ENCODE measurements at regions not wholly inside any gene's neighbourhood (a gene's known extent, or its start where the extent isn't known, plus 50 kb on each side); places are given as distances from the start of the nearest gene placed in this dataset.
A peak's percentile ranks its signal among the peaks of the same experiment; 100 is the strongest.

DNA sequence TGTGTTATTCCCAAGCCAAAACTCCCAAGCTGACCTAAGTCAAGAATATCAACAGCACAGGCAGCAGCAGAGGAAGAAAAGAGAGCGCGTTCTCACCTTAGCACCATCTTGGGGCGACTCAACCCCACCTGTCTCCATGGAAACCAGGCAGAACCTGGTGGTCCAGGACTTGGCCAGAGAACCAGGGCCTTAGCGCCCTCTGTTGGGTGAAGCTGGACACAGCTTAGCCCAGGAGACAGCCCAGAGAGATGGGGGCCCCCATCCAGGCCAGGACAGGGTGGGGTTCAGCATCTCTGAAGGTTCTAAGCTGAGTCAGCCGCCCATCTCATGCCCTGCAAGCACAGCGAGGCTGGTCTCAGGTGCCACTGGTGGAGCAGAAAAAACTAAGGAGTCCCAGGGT is 60.1 kb upstream of the TMEM132E start:
- Mint-ChIP-seq H3K4me1 (no peaks in the 10 kb centered on the region), H3K4me3 (no peak overlapping the region), H3K9me3 (ENCODE audit: insufficient read depth) (no peaks in the 10 kb centered on the region), H3K27ac (no peak overlapping the region), H3K27me3 (peaks cover 26% of the 10 kb centered on the region)
- Histone ChIP-seq H3K9me3 (ENCODE audit: control extremely low read depth in 1 of 3, control insufficient read depth in 2 of 3, insufficient read depth in 1 of 3, low read length in 2 of 3) (no peaks in the 10 kb centered on the region), H3K9ac (ENCODE audit: low read length) (no peak overlapping the region), H2AFZ (ENCODE audit: insufficient read depth, low read depth, low read length, poor library complexity, severe bottlenecking) (no peak overlapping the region), H3K4me3 (ENCODE audit: control extremely low read depth in 1 of 5, extremely low read depth in 1 of 5, insufficient read depth in 1 of 5, low read depth in 2 of 5, low read length in 4 of 5) (no peak overlapping the region), H4K20me1 (ENCODE audit: control insufficient read depth, insufficient read depth, low read length, poor library complexity, severe bottlenecking) (no peaks in the 10 kb centered on the region), H3K4me2 (replicated peaks; ENCODE audit: low read depth, low read length, poor library complexity, severe bottlenecking) (no peak overlapping the region), H3K4me1 (ENCODE audit: control insufficient read depth in 2 of 2, insufficient read depth in 2 of 2, low read length in 2 of 2) (no peaks in the 10 kb centered on the region), H3K79me2 (ENCODE audit: control insufficient read depth, insufficient read depth, low read length) (no peaks in the 10 kb centered on the region), H3K36me3 (replicated peaks in 1 of 2; ENCODE audit: control extremely low read depth in 1 of 2, control insufficient read depth in 1 of 2, extremely low read depth in 1 of 2, insufficient read depth in 2 of 2, low read length in 1 of 2) (no peaks in the 10 kb centered on the region), H3K27ac (ENCODE audit: low read length in 2 of 2) (no peak overlapping the region), H3K27me3 (replicated peaks in 1 of 4; ENCODE audit: control extremely low read depth in 1 of 4, control insufficient read depth in 3 of 4, insufficient read depth in 4 of 4, low read length in 3 of 4) (peaks cover 0 to 6% (median 0%) of the 10 kb centered on the region in 4 experiments)
- DNase-seq (peak; percentile 9), ATAC-seq (ENCODE audit: low read depth) (no peak)
- intact Hi-C loops (cut with micrococcal nuclease), result no loop called here
- TF ChIP-seq, protein P1, sequence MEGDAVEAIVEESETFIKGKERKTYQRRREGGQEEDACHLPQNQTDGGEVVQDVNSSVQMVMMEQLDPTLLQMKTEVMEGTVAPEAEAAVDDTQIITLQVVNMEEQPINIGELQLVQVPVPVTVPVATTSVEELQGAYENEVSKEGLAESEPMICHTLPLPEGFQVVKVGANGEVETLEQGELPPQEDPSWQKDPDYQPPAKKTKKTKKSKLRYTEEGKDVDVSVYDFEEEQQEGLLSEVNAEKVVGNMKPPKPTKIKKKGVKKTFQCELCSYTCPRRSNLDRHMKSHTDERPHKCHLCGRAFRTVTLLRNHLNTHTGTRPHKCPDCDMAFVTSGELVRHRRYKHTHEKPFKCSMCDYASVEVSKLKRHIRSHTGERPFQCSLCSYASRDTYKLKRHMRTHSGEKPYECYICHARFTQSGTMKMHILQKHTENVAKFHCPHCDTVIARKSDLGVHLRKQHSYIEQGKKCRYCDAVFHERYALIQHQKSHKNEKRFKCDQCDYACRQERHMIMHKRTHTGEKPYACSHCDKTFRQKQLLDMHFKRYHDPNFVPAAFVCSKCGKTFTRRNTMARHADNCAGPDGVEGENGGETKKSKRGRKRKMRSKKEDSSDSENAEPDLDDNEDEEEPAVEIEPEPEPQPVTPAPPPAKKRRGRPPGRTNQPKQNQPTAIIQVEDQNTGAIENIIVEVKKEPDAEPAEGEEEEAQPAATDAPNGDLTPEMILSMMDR (IDR thresholded peaks at IDR 0.05), result peak; percentile 29
- TF ChIP-seq EZH2 (IDR thresholded peaks at IDR 0.05; ENCODE audit: borderline replicate concordance, insufficient read depth, low read depth, low read length, poor library complexity, severe bottlenecking), result no peak
- 28% methylated on average over 4 of the region's 6 CpGs for WGBS (ENCODE audit: insufficient coverage)
- POLR2A ChIA-PET, result no interaction called here
- CTCF ChIA-PET, result no interaction called here

DNA sequence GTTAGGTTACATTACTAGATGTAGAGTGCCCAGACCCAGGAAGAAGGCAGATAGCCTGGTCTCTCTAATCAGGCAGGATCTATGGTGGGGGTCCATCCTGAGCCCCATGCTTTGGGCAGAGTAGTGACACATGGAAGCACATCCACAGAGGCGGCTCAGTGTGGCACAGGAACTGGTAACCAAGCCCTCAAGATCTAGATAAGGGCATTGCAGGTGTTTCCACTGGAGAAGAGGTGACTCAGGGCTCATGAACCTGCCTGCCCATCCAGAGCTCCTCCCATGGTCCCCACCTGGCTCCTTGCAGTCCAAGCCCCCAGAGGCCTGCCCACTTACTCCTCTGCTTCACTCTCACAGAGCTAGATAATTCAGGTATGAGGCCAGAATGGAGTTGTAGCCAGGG is 62.0 kb upstream of the TMEM132E start:
- no peaks in the 10 kb centered on the region for H4K20me1 ChIP-seq (ENCODE audit: control insufficient read depth, insufficient read depth, low read length, poor library complexity, severe bottlenecking)
- POLR2A ChIA-PET, result no interaction called here
- peaks cover 0 to 6% (median 0%) of the 10 kb centered on the region in 4 experiments for H3K27me3 ChIP-seq (replicated peaks in 1 of 4; ENCODE audit: control extremely low read depth in 1 of 4, control insufficient read depth in 3 of 4, insufficient read depth in 4 of 4, low read length in 3 of 4)
- ATAC-seq (ENCODE audit: low read depth) (no peak), DNase-seq (no peak)
- no peak overlapping the region for H3K9ac ChIP-seq (ENCODE audit: low read length)
- Mint-ChIP-seq H3K9me3 (ENCODE audit: insufficient read depth) (no peaks in the 10 kb centered on the region), H3K27ac (no peak overlapping the region), H3K4me1 (no peaks in the 10 kb centered on the region), H3K27me3 (peaks cover 26% of the 10 kb centered on the region), H3K4me3 (no peak overlapping the region)
- no peak overlapping the region for H2AFZ ChIP-seq (ENCODE audit: insufficient read depth, low read depth, low read length, poor library complexity, severe bottlenecking)
- H3K79me2 ChIP-seq (ENCODE audit: control insufficient read depth, insufficient read depth, low read length), result no peaks in the 10 kb centered on the region
- no peak overlapping the region for H3K27ac ChIP-seq (ENCODE audit: low read length in 2 of 2)
- H3K4me2 ChIP-seq (replicated peaks; ENCODE audit: low read depth, low read length, poor library complexity, severe bottlenecking), result no peak overlapping the region
- H3K4me3 ChIP-seq (ENCODE audit: control extremely low read depth in 1 of 5, extremely low read depth in 1 of 5, insufficient read depth in 1 of 5, low read depth in 2 of 5, low read length in 4 of 5), result no peak overlapping the region
- TF ChIP-seq, protein P1 (IDR thresholded peaks at IDR 0.05), result no peak
- no peak for TF ChIP-seq EZH2 (IDR thresholded peaks at IDR 0.05; ENCODE audit: borderline replicate concordance, insufficient read depth, low read depth, low read length, poor library complexity, severe bottlenecking)
- 78% methylated on average over 1 of the region's 1 CpG for WGBS (ENCODE audit: insufficient coverage)
- H3K4me1 ChIP-seq (ENCODE audit: control insufficient read depth in 2 of 2, insufficient read depth in 2 of 2, low read length in 2 of 2), result no peaks in the 10 kb centered on the region
- no peaks in the 10 kb centered on the region for H3K36me3 ChIP-seq (replicated peaks in 1 of 2; ENCODE audit: control extremely low read depth in 1 of 2, control insufficient read depth in 1 of 2, extremely low read depth in 1 of 2, insufficient read depth in 2 of 2, low read length in 1 of 2)
- CTCF ChIA-PET, result no interaction called here
- intact Hi-C loops (cut with micrococcal nuclease), result no loop called here
- no peaks in the 10 kb centered on the region for H3K9me3 ChIP-seq (ENCODE audit: control extremely low read depth in 1 of 3, control insufficient read depth in 2 of 3, insufficient read depth in 1 of 3, low read length in 2 of 3)
